H9 (cell line): ENCODE measurements at regions not wholly inside any gene's neighbourhood (a gene's known extent, or its start where the extent isn't known, plus 50 kb on each side); places are given as distances from the start of the nearest gene placed in this dataset.

Experiments
- DNase-seq: peaks from one replicate; pipeline ENCODE4 v3.0.0-alpha.2; 2017
- H2AFZ ChIP-seq: one replicate; pipeline ENCODE4 v1.6.1; 2013; ENCODE audit warnings: mild to moderate bottlenecking, low read length, control low read depth, moderate library complexity
- H2AK5ac ChIP-seq: 2 replicates; pipeline ENCODE4 v1.6.1; 2013; ENCODE audit warnings: low read length, control low read depth, mixed read lengths; ENCODE audit not compliant: insufficient read length
- H2BK120ac ChIP-seq: one replicate; pipeline ENCODE4 v1.6.1; 2013; ENCODE audit warnings: low read depth, mild to moderate bottlenecking, low read length, control low read depth, inconsistent platforms; ENCODE audit not compliant: poor library complexity, severe bottlenecking
- H2BK12ac ChIP-seq: 2 replicates; pipeline ENCODE4 v1.6.1; 2013; ENCODE audit warnings: low read length, control low read depth, mixed read lengths, low read depth; ENCODE audit not compliant: insufficient read length
- H2BK15ac ChIP-seq: 2 replicates; pipeline ENCODE4 v1.6.1; 2013; ENCODE audit warnings: low read depth, low read length, control low read depth
- H2BK20ac ChIP-seq: one replicate; pipeline ENCODE4 v1.6.1; 2013; ENCODE audit warnings: low read depth, mild to moderate bottlenecking, low read length, control low read depth, inconsistent platforms; ENCODE audit not compliant: poor library complexity, severe bottlenecking
- H2BK5ac ChIP-seq: 2 replicates; pipeline ENCODE4 v1.6.1; 2013; ENCODE audit warnings: low read length, control low read depth, mixed read lengths; ENCODE audit not compliant: insufficient read length
- H3K14ac ChIP-seq: 2 replicates; pipeline ENCODE4 v1.6.1; 2013; ENCODE audit warnings: low read length, control low read depth; ENCODE audit not compliant: insufficient read depth
- H3K18ac ChIP-seq: 2 replicates; pipeline ENCODE4 v1.6.1; 2013; ENCODE audit warnings: low read depth, mild to moderate bottlenecking, mixed read lengths, low read length, control low read depth; ENCODE audit not compliant: insufficient read length
- H3K23ac ChIP-seq: 2 replicates; pipeline ENCODE4 v1.6.1; 2013; ENCODE audit warnings: low read length, control low read depth, mixed read lengths, low read depth; ENCODE audit not compliant: insufficient read length
- H3K23me2 ChIP-seq: 2 replicates; pipeline ENCODE4 v1.6.1; 2013; ENCODE audit warnings: low read depth, mild to moderate bottlenecking, mixed read lengths, low read length, control low read depth; ENCODE audit not compliant: insufficient read length, poor library complexity, severe bottlenecking
- H3K27ac ChIP-seq: 2 replicates; pipeline ENCODE4 v1.5.1; 2013; ENCODE audit warnings: low read length, control low read depth, mixed read lengths, low read depth; ENCODE audit not compliant: insufficient read length
- H3K27me3 ChIP-seq: 2 replicates; pipeline ENCODE4 v1.6.1; 2013; ENCODE audit warnings: low read length, control low read depth, inconsistent platforms; ENCODE audit not compliant: insufficient read depth
- H3K4ac ChIP-seq: 2 replicates; pipeline ENCODE4 v1.6.1; 2013; ENCODE audit warnings: low read depth, mild to moderate bottlenecking, control low read depth, inconsistent platforms, low read length, moderate library complexity
- H3K4me1 ChIP-seq: 2 replicates; pipeline ENCODE4 v1.6.1; 2013; ENCODE audit warnings: low read length, control low read depth, inconsistent platforms; ENCODE audit not compliant: insufficient read depth
- H3K4me2 ChIP-seq: 2 replicates; pipeline ENCODE4 v1.6.1; 2013; ENCODE audit warnings: low read length, control low read depth, mixed read lengths; ENCODE audit not compliant: insufficient read length, insufficient read depth
- H3K56ac ChIP-seq: 2 replicates; pipeline ENCODE4 v1.6.1; 2013; ENCODE audit warnings: low read depth, mild to moderate bottlenecking, mixed read lengths, low read length, control low read depth; ENCODE audit not compliant: insufficient read length
- H3K79me1 ChIP-seq: 2 replicates; pipeline ENCODE4 v1.6.1; 2013; ENCODE audit warnings: low read depth, mild to moderate bottlenecking, moderate library complexity, low read length, control low read depth, inconsistent platforms; ENCODE audit not compliant: insufficient read depth, poor library complexity, severe bottlenecking
- H3K79me2 ChIP-seq: 2 replicates; pipeline ENCODE4 v1.6.1; 2013; ENCODE audit warnings: low read length, control low read depth, inconsistent platforms; ENCODE audit not compliant: insufficient read depth
- H3K9ac ChIP-seq: 2 replicates; pipeline ENCODE4 v1.6.1; 2013; ENCODE audit warnings: low read length, control low read depth, mixed read lengths; ENCODE audit not compliant: insufficient read length; ENCODE audit errors: extremely low read depth
- H3K9me3 ChIP-seq: one replicate; pipeline ENCODE4 v1.6.1; 2013; ENCODE audit warnings: low read depth, low read length, inconsistent platforms; ENCODE audit not compliant: control insufficient read depth
- H3T11ph ChIP-seq: one replicate; pipeline ENCODE4 v1.6.1; 2013; ENCODE audit warnings: mild to moderate bottlenecking, low read length, control low read depth, inconsistent platforms
- H4K20me1 ChIP-seq: one replicate; pipeline ENCODE4 v1.6.1; 2013; ENCODE audit not compliant: control insufficient read depth, insufficient read length, insufficient read depth
- H4K5ac ChIP-seq: 2 replicates; pipeline ENCODE4 v1.6.1; 2013; ENCODE audit warnings: low read depth, mild to moderate bottlenecking, mixed read lengths, low read length, control low read depth; ENCODE audit not compliant: insufficient read length
- H4K8ac ChIP-seq: replicated peaks from 2 replicates; pipeline ENCODE4 v1.6.1; 2013; ENCODE audit warnings: low read length, control low read depth, mixed read lengths, low read depth; ENCODE audit not compliant: insufficient read length
- H4K91ac ChIP-seq: 2 replicates; pipeline ENCODE4 v1.6.1; 2013; ENCODE audit warnings: low read depth, mild to moderate bottlenecking, moderate library complexity, mixed read lengths, low read length, control low read depth; ENCODE audit not compliant: insufficient read length
- H3K27ac Mint-ChIP-seq, 3 experiments: 2 replicates in 2 of 3; 3 replicates in 1 of 3; pipeline ENCODE4 v1.8.0; 2020 to 2021; ENCODE audit warnings: mixed read lengths in 3 of 3, mild to moderate bottlenecking in 1 of 3, moderate library complexity in 1 of 3
- H3K27me3 Mint-ChIP-seq: 2 replicates; pipeline ENCODE4 v1.8.0; 2021; ENCODE audit warnings: low read depth, mild to moderate bottlenecking, moderate library complexity, mixed read lengths
- H3K36me3 Mint-ChIP-seq, 3 experiments: 2 replicates in 2 of 3; 3 replicates in 1 of 3; pipeline ENCODE4 v1.8.0; 2020 to 2021; ENCODE audit warnings: low read depth in 3 of 3, mixed read lengths in 3 of 3; ENCODE audit not compliant: insufficient read depth in 1 of 3
- H3K4me1 Mint-ChIP-seq, 2 experiments: 2 replicates each; pipeline ENCODE4 v1.8.0; 2020; ENCODE audit warnings: mixed read lengths in 2 of 2
- H3K4me3 Mint-ChIP-seq, 2 experiments: 2 replicates in 1 of 2; 3 replicates in 1 of 2; pipeline ENCODE4 v1.8.0; 2020 to 2021; ENCODE audit warnings: mild to moderate bottlenecking in 2 of 2, mixed read lengths in 2 of 2, moderate library complexity in 1 of 2
- H3K9me3 Mint-ChIP-seq, 2 experiments: 2 replicates in 1 of 2; 3 replicates in 1 of 2; pipeline ENCODE4 v1.8.0; 2020; ENCODE audit warnings: mild to moderate bottlenecking in 2 of 2, mixed read lengths in 2 of 2, moderate library complexity in 1 of 2
- WGBS: extraction: QIAGEN DNeasy Blood & Tissue Kit; methylation state at CpG from one replicate; pipeline ENCODE4 v1.1.7; 2013; ENCODE audit warnings: missing lambda C conversion rate, low lambda C conversion rate, mixed read lengths; ENCODE audit not compliant: insufficient read length; ENCODE audit errors: extremely low coverage; 5-methylcytosine and 5-hydroxymethylcytosine counted together
- TF ChIP-seq, protein P1 (sequence below): fragments of 200-600 bp; sonication (generic); conservative IDR thresholded peaks from 3 replicates; pipeline ENCODE4 v1.8.0; 2021; ENCODE audit warnings: antibody characterized with exemption, mild to moderate bottlenecking

DNA sequence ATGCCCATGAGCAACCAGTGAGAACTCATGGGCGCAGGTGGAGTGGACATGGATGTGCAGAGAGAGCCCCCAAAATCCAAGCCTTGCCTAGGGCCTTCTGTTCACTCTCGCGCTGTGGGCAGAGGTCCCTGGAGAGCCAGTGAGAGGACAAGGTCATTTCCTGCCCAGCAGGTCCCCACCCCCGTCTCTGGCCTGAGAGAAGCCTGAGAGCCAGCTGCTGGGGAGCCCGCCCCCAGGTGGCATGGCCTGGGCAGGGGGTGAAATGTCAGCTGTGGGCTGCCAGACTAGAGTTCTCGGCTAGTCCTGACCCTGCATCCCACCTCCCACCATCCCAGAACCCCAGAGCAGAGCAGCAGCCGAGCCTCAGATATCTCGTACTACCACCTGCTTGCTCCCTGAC, 85.3 kb downstream of the BARX1 start:
- Histone ChIP-seq H3K79me1 (no peaks in the 10 kb centered on the region), H3K27me3 (no peaks in the 10 kb centered on the region), H3T11ph (no peak overlapping the region), H2BK5ac (no peak overlapping the region), H2BK12ac (no peak overlapping the region), H3K14ac (peak overlapping the region; percentile 22; the same call in 1 of the 2 replicates), H2AK5ac (no peak overlapping the region), H4K91ac (no peak overlapping the region), H3K4me2 (no peak overlapping the region), H3K9ac (no peak overlapping the region), H2BK120ac (no peak overlapping the region), H3K56ac (no peak overlapping the region), H3K4ac (no peak overlapping the region), H2AFZ (no peak overlapping the region), H2BK15ac (no peak overlapping the region), H3K79me2 (no peaks in the 10 kb centered on the region), H3K4me1 (peaks cover 3% of the 10 kb centered on the region; the same call in 1 of the 2 replicates), H4K5ac (no peak overlapping the region), H4K8ac (no peak overlapping the region), H3K27ac (no peak overlapping the region), H3K23ac (no peak overlapping the region), H4K20me1 (no peaks in the 10 kb centered on the region), H3K18ac (no peak overlapping the region), H3K9me3 (peaks cover 9% of the 10 kb centered on the region), H3K23me2 (no peaks in the 10 kb centered on the region), H2BK20ac (no peak overlapping the region)
- TF ChIP-seq, protein P1, sequence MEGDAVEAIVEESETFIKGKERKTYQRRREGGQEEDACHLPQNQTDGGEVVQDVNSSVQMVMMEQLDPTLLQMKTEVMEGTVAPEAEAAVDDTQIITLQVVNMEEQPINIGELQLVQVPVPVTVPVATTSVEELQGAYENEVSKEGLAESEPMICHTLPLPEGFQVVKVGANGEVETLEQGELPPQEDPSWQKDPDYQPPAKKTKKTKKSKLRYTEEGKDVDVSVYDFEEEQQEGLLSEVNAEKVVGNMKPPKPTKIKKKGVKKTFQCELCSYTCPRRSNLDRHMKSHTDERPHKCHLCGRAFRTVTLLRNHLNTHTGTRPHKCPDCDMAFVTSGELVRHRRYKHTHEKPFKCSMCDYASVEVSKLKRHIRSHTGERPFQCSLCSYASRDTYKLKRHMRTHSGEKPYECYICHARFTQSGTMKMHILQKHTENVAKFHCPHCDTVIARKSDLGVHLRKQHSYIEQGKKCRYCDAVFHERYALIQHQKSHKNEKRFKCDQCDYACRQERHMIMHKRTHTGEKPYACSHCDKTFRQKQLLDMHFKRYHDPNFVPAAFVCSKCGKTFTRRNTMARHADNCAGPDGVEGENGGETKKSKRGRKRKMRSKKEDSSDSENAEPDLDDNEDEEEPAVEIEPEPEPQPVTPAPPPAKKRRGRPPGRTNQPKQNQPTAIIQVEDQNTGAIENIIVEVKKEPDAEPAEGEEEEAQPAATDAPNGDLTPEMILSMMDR = no peak
- no CpG with 5 or more reads among the region's 8 CpGs for WGBS
- Mint-ChIP-seq H3K9me3 (peaks cover 17 to 21% of the 10 kb centered on the region in 2 experiments), H3K4me1 (peaks cover 11 to 24% of the 10 kb centered on the region in 2 experiments), H3K4me3 (no peak overlapping the region), H3K36me3 (peaks cover 6 to 12% (median 6%) of the 10 kb centered on the region in 3 experiments; a peak in 4 of 7 replicates), H3K27ac (no peak overlapping the region), H3K27me3 (peaks cover 12% of the 10 kb centered on the region)
- peak; percentile 37 for DNase-seq
